ENCODE measurements at regions not wholly inside any gene's neighbourhood (a gene's known extent, or its start where the extent isn't known, plus 50 kb on each side); places are given as distances from the start of the nearest gene placed in this dataset.

DNA sequence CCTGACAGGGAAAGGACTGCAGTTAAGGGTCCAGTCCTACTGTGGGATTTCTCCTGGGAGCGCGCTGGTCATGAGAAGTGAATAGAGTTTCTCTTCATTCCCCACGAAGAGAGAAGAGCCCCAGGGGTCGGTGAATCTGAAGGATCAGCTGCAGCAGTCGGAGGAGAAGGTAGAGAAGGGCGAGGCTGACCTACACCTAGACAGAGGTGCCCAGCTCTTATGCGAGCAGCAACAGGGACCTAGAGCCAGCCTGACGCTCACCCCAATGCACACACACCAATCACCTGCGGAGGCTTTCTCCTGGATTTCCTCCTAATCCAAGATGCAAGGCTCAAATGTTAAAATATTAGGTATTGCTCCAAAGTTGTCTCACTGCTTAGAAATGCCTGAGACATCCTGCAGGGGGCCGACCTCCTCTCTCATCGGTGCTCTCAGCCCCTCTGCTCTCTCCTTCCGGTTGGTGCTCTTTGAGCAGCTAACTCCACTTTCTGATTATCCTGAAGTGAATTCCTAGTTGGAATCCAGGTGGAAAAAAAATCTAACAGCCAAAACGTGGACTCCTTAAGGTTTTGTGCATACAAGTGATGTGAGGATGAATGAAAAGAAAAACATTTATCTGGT lies 176.4 kb downstream of the AHR start:
- TF ChIP-seq TAF1 (IDR thresholded peaks at IDR 0.05; ENCODE audit: low read depth, low read length) (no peak), POLR2A (IDR thresholded peaks at IDR 0.05; ENCODE audit: low read depth, low read length) (no peak), POLR2AphosphoS5 (IDR thresholded peaks at IDR 0.05; ENCODE audit: low read depth, low read length) (no peak), SPI1 (IDR thresholded peaks at IDR 0.05; ENCODE audit: low read depth, low read length) (no peak)
